ENCODE measurements at regions not wholly inside any gene's neighbourhood (a gene's known extent, or its start where the extent isn't known, plus 50 kb on each side); places are given as distances from the start of the nearest gene placed in this dataset.

DNA sequence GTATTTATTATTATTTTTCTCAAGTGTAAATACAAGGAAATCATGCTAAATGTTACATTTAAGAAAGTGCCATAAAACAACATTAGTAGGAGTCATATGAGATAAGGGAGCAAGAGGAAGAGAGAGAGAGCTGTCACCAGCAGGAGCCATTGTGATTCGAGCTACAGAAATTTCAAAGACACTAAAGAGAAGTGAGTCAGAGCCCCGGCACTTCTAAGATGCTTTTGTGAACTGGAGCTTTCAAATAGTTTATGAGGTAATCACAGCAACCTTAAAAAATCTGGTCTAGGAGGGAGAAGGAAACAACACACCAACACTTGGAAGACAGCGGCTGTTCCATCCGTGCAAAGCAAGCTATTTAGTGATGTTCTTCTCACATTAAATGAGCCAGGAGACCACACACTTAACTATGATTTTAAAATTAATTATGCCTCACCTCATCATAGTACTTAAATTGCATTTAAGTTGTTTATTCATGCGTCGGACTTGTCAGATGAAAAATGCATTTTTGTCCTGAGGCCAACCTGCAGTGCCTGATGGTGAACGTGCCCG lies 382.7 kb upstream of the SALL3 start:
- no peak for TF ChIP-seq CTCF (IDR thresholded peaks at IDR 0.05; ENCODE audit: low read depth, low read length)
- H3K4me3 ChIP-seq (ENCODE audit: low read depth, low read length), result no peak overlapping the region

DNA sequence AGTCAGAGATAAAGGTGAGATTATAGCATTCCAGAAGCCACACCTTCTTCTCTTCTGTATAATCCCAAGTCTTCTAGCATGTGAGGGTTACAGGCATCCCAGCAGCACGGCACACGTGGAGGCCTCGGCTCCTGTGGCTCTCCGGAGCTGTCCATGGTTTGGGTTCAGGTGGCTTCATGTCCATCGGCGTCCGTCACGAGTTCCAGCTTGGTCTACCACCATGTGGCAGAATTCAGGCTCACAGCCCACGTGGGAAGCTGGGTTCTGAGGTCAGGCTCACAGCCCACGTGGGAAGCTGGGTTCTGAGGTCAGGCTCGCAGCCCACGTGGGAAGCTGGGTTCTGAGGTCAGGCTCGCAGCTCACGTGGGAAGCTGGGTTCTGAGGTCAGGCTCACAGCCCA lies 378.3 kb upstream of the SALL3 start:
- TF ChIP-seq CTCF (IDR thresholded peaks at IDR 0.05; ENCODE audit: low read depth, low read length), result no peak
- no peak overlapping the region for H3K4me3 ChIP-seq (ENCODE audit: low read depth, low read length)

- TF ChIP-seq CTCF (IDR thresholded peaks at IDR 0.05; ENCODE audit: low read depth, low read length), result no peak
- H3K4me3 ChIP-seq (ENCODE audit: low read depth, low read length), result no peak overlapping the region
Observed at GRCh38 chr18:78601923-78602322, 377.7 kb upstream of the SALL3 start.

DNA sequence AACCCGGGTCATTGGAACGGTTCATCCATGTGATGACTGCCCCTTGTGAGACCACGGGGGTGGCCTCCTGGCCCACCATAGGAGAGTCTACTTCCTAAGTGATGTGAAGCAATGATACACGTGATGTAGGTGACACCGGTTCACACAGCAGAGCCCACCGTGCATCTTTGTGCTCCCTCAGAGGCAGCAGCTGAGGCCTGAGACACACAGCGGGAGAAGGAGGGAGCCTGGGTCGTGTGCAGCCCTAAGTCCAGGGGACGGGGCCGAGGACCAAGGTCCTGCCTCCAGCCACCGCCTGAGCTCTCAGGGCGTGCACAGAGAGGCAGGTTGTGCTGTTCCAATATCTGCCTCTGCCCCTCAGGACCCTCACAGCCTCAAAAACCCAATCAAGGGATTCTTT lies 377.2 kb upstream of the SALL3 start:
- no peak overlapping the region for H3K4me3 ChIP-seq (ENCODE audit: low read depth, low read length)
- no peak for TF ChIP-seq CTCF (IDR thresholded peaks at IDR 0.05; ENCODE audit: low read depth, low read length)

DNA sequence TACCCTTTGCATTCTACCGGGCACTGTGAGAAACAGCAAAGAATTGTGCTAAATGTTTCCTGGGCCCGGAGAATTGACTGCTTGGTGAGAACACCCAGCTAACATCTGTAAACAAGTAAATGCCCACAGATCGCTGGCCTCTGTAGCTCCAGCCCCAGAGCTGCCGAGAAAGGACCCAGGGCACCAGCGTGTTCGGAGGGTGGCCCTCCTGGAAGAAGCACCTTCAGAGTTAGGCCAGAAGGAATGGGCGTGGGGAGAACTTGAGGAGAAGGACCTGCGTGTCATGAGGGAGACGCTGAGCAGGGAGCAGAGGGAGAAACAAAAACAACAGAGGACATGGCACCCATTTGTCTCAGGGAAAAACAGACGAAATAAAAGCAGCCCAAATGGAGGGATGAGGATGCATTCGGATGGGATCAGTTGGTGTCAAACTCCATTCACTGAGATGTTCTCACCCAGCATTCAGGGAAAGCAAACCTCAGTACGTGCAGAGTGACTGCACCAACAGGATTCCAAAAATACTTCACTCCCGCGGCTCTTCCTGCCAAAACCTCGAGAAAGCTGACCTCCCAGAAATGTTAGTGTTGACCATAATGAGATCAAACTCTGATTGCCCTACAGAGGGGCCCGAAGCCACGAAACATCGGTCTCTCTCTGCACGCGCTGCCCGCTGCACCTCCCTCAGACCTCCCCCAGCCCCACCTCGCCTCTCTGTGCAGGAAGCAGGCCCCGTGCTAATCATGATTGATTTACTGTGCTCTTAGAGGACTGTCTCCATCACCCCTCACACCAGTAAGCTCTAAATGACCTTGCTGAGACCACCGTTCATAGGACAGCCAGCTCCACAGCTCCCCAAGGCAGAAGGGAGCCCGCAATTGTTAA lies 376.3 kb upstream of the SALL3 start:
- TF ChIP-seq CTCF (IDR thresholded peaks at IDR 0.05; ENCODE audit: low read depth, low read length), result no peak
- no peak overlapping the region for H3K4me3 ChIP-seq (ENCODE audit: low read depth, low read length)

DNA sequence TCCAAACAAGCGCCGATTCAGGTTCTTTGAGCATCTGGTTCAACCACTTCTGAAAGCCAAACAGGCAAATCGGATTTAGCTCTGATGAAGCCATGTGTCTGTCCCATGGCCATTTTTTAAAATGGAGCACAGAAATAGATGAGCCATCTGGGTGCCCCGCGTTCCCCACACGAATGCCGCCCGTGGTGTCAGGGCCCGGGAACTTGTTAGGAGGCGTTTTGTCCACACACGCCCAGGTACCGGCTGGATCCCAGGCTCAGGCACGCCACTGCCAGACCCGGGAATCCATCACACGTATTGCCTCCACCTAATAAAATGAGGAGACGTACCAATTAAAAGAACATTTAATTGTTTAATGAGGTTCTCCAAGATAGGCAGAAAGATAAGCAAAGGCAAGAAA lies 374.4 kb upstream of the SALL3 start:
- no peak for TF ChIP-seq CTCF (IDR thresholded peaks at IDR 0.05; ENCODE audit: low read depth, low read length)
- H3K4me3 ChIP-seq (ENCODE audit: low read depth, low read length), result no peak overlapping the region

- H3K4me3 ChIP-seq (ENCODE audit: low read depth, low read length), result no peak overlapping the region
- TF ChIP-seq CTCF (IDR thresholded peaks at IDR 0.05; ENCODE audit: low read depth, low read length), result no peak
Observed at GRCh38 chr18:78607221-78607620, 372.4 kb upstream of the SALL3 start.
